Esophagus squamous epithelium (tissue), 4 donors: ENCODE measurements at regions not wholly inside any gene's neighbourhood (a gene's known extent, or its start where the extent isn't known, plus 50 kb on each side); places are given as distances from the start of the nearest gene placed in this dataset.
"Not testable (repeated sequence)": the region's sequence is repeated elsewhere in the genome, so short reads cannot be mapped to it uniquely, and the experiment has no call there.

Experiments used
- POLR2A ChIP-seq, 4 donors: fragments of 450-650 bp; IDR thresholded peaks; one replicate each; pipeline ENCODE4 v1.6.1; 2017; ENCODE audit warnings: antibody characterized with exemption in 4 of 4, mild to moderate bottlenecking in 4 of 4, moderate library complexity in 3 of 4
- TF ChIP-seq, protein P1 (sequence below), 6 experiments: fragments of 450-650 bp in 4 of 6; fragments of 200-600 bp in 2 of 6; sonication (generic) in 2 of 6; IDR thresholded peaks; one replicate each; pipeline ENCODE4 v1.5.1; 2016 to 2019; ENCODE audit warnings: antibody characterized with exemption in 6 of 6, mild to moderate bottlenecking in 4 of 6, moderate library complexity in 4 of 6

DNA sequence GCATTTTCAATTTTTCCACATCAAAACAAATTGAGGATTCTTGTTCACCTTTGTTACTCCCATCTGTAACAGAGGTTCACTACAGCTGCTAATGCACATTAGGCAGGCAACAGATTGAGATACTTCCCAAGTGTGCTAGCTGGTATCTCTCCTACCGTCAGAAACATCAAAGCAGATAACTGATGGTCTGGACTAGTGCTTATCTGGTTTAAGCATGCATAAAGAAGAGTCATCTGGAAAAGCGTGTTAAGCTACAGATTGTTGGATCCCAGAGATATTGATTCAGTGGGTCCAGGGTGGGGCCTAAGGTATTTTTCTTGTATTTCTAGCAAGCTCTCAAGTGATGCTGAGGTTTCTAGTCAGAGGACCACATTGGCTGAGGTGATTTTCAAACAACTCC lies 122.0 kb upstream of the NEK3 start:
- TF ChIP-seq, protein P1, sequence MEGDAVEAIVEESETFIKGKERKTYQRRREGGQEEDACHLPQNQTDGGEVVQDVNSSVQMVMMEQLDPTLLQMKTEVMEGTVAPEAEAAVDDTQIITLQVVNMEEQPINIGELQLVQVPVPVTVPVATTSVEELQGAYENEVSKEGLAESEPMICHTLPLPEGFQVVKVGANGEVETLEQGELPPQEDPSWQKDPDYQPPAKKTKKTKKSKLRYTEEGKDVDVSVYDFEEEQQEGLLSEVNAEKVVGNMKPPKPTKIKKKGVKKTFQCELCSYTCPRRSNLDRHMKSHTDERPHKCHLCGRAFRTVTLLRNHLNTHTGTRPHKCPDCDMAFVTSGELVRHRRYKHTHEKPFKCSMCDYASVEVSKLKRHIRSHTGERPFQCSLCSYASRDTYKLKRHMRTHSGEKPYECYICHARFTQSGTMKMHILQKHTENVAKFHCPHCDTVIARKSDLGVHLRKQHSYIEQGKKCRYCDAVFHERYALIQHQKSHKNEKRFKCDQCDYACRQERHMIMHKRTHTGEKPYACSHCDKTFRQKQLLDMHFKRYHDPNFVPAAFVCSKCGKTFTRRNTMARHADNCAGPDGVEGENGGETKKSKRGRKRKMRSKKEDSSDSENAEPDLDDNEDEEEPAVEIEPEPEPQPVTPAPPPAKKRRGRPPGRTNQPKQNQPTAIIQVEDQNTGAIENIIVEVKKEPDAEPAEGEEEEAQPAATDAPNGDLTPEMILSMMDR (IDR thresholded peaks at IDR 0.05) = not testable (repeated sequence)
- not testable (repeated sequence) for TF ChIP-seq POLR2A (IDR thresholded peaks at IDR 0.05)
